ENCODE measurements at regions not wholly inside any gene's neighbourhood (a gene's known extent, or its start where the extent isn't known, plus 50 kb on each side); places are given as distances from the start of the nearest gene placed in this dataset.
"Not testable (repeated sequence)": the region's sequence is repeated elsewhere in the genome, so short reads cannot be mapped to it uniquely, and the experiment has no call there.

DNA sequence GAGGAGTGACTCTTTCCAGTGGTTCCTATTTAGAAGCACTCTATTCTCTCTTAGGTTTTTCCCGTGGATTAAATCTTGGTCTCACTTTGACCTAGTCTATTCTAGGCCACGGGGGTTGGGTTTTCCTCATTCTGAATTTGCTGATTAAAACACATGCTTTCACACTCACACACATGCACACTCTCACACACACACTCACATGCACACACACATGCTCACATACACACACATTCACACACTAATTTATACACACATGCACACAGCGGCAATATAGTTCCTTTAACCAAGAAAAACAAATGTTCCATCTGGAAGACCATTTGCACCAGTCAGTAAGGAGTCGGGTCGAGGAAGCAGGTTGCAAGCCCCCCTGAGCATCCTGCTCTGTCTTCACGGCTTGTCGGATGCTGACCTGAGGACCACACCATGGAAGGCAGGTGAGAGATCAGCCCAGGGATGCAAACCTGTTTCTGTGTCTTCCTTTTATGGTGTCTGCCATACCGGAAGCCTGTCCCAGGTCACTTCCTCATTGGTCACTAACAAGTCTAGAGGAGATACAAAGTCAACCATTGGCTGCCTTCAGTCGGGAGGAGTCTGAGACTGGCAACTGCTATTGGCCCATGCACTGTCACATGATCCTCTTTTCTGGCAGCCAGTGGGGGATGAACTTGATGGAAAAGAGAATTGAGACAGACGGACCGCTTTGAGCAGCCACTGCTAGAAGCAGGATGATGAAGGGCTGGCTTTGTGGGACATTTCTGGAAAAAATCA is 330.8 kb downstream of the FGFR2 start:
- TF ChIP-seq, protein P1, sequence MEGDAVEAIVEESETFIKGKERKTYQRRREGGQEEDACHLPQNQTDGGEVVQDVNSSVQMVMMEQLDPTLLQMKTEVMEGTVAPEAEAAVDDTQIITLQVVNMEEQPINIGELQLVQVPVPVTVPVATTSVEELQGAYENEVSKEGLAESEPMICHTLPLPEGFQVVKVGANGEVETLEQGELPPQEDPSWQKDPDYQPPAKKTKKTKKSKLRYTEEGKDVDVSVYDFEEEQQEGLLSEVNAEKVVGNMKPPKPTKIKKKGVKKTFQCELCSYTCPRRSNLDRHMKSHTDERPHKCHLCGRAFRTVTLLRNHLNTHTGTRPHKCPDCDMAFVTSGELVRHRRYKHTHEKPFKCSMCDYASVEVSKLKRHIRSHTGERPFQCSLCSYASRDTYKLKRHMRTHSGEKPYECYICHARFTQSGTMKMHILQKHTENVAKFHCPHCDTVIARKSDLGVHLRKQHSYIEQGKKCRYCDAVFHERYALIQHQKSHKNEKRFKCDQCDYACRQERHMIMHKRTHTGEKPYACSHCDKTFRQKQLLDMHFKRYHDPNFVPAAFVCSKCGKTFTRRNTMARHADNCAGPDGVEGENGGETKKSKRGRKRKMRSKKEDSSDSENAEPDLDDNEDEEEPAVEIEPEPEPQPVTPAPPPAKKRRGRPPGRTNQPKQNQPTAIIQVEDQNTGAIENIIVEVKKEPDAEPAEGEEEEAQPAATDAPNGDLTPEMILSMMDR (IDR thresholded peaks at IDR 0.05; ENCODE audit: borderline replicate concordance, insufficient read depth, low read depth, low read length) = no peak

GRCh38 chr10:121268363-121268762 is 329.9 kb downstream of the FGFR2 start:
- TF ChIP-seq, protein P1 (IDR thresholded peaks at IDR 0.05; ENCODE audit: borderline replicate concordance, insufficient read depth, low read depth, low read length) = no peak
- H3K4me3 ChIP-seq (ENCODE audit: low read depth, low read length) = no peak overlapping the region

More for the DNA sequence above, 330.8 kb downstream of the FGFR2 start:
- H3K4me3 ChIP-seq (ENCODE audit: low read depth, low read length) = no peak overlapping the region

DNA sequence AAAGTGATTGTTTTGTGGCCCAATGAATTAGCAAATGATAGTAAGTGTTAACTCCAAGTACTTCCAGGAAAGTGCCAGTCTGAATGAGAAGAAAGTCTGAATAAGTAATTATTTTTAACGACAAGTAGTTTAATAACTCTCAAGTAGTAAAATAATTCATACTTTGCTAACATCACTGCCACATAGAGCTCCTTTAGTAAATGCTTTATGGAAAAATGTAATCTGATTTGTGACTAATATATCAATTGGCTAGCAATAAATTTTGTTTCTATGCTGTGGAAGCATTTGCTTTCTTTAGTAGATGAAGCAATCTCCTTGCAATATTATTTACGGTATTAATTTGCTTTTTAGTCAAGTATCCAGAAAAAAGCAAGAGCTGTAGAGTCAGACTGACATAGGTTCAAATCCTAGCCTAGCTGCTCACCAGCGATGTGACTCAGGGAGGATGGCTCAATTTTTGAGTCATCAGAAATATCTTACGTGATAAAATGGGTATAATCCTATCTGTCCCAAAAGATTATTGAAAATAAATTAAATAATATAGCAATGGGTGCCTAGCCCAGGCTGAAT is 329.3 kb downstream of the FGFR2 start:
- TF ChIP-seq, protein P1 (IDR thresholded peaks at IDR 0.05; ENCODE audit: borderline replicate concordance, insufficient read depth, low read depth, low read length) = no peak
- no peak overlapping the region for H3K4me3 ChIP-seq (ENCODE audit: low read depth, low read length)

DNA sequence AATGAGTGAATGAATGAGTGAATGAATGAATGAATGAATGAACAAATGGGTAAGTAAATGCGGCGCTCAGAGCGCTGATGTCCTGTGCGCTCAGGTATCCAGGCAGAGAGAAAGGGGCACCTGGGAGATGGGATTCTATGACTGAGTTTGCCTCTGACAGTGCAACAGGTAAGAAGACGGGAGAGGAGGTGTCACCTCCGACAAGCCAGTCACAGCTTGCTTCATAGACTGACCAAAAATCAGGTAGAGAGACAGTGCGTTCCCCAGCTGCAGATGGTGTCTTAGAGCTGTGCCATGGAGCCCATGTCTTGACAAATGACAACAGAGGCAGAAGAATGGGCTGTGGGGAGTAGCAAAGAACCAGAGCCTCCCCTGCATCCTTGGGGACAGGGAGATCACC is 327.3 kb downstream of the FGFR2 start:
- no peak overlapping the region for H3K4me3 ChIP-seq (ENCODE audit: low read depth, low read length)
- TF ChIP-seq, protein P1 (IDR thresholded peaks at IDR 0.05; ENCODE audit: borderline replicate concordance, insufficient read depth, low read depth, low read length) = no peak

DNA sequence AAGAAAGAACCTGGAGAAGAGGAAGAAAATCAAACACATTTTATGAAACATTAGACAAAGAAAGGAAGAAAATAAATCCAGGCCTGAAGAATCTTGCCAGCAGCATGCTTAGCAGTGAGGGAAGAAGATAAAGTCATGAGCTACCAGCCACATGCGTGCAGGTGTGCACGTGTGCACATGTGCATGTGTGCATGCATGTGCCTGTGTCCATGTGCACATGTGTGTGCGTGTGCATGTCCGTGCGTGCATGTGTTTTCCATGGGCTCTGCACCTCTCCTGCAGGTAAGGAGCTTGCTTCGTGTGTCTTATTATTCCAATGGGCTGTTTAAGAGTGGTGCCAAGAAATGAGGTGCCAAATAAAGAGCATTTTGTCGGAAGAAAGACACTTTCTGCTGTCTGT is 322.2 kb downstream of the FGFR2 start:
- H3K4me3 ChIP-seq (ENCODE audit: low read depth, low read length) = no peak overlapping the region
- TF ChIP-seq, protein P1 (IDR thresholded peaks at IDR 0.05; ENCODE audit: borderline replicate concordance, insufficient read depth, low read depth, low read length) = no peak

DNA sequence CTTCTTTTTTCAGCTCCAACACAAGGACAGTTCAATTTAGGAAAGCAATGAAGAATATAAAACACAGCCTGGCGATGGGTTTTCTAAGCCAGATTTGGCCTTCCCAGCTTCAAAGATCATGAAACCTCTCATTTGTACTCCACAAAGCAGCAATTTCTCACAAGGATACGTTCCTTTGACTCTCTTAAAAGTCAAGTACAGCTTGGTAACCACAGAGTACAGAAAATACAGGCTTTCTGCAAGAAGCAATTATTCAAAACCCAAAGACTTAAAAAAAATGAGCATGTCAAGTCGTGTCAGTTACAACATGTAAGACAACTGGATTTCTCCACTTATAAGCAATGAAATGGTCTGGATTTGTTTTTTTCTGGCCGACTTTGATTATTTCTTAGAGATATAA is 321.4 kb downstream of the FGFR2 start:
- TF ChIP-seq, protein P1 (IDR thresholded peaks at IDR 0.05; ENCODE audit: borderline replicate concordance, insufficient read depth, low read depth, low read length) = no peak
- H3K4me3 ChIP-seq (ENCODE audit: low read depth, low read length) = no peak overlapping the region

DNA sequence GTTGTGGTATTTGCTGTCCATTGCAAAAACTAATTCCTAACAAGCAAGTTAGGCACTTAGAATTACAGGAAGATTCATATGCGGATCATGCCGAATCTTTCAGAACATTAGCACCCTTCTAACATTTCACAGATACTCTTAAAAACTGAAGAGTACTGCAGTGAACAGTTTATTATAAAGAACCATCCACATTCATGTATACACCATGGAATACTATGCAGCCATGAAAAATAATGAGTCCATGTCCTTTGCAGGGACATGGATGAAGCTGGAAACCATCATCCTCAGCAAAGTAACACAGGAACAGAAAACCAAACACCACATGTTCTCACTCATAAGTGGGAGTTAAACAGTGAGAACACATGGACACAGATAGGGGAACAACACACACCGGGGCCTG is 319.9 kb downstream of the FGFR2 start:
- H3K4me3 ChIP-seq (ENCODE audit: low read depth, low read length) = not testable (repeated sequence)
